GM03348 (cell line): ENCODE measurements at regions not wholly inside any gene's neighbourhood (a gene's known extent, or its start where the extent isn't known, plus 50 kb on each side); places are given as distances from the start of the nearest gene placed in this dataset.

Experiments
- DNase-seq: peaks from one replicate; pipeline ENCODE4 v3.0.0; 2012; ENCODE audit warnings: low spot score

DNA sequence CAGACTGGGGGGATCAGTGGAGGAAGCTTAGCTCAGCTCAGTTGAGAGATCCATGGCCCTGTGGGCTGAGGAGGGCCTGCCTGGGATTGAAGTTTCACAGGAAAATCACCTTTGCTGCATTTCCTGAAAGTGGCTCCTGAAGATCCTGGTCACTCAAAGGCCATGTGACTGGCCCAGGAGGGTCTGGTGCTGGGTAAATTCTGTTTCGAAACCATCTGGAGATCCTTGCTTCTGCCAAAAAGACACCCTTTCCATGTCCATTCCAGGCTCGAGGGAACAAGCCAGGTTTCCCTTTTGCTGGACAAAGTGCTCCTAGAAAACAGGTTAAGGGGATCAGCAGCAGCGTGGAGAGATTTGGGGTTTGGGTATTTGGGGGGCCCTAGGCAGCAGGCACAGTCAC, 293.3 kb downstream of the ZNF536 start:
- no peak for DNase-seq

DNA sequence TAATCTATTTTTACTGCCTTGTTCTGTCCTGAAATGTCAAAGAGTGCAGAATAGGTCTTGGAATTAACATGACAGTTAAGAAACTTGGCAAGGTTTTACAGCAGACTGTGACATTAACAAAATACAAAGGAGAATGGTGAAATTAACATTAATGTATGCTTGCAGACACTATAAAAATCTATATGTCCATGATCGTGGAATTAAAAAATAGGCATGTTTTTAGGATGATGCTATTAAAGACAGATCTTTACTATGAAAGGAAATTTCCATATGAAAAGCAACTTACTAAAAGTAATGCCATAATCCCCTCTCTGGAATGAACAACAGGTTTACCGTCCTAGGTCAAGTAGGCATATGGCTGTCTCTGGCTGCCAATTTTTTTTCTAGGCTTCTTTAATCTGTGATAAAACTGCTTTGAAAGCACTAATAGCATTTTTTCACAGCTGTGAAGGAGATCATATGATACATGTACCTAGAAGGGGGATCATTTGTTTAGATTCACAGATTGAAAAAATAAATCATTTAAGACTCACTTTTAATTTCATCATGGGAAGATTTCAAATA, 291.5 kb downstream of the ZNF536 start:
- DNase-seq, result no peak

DNA sequence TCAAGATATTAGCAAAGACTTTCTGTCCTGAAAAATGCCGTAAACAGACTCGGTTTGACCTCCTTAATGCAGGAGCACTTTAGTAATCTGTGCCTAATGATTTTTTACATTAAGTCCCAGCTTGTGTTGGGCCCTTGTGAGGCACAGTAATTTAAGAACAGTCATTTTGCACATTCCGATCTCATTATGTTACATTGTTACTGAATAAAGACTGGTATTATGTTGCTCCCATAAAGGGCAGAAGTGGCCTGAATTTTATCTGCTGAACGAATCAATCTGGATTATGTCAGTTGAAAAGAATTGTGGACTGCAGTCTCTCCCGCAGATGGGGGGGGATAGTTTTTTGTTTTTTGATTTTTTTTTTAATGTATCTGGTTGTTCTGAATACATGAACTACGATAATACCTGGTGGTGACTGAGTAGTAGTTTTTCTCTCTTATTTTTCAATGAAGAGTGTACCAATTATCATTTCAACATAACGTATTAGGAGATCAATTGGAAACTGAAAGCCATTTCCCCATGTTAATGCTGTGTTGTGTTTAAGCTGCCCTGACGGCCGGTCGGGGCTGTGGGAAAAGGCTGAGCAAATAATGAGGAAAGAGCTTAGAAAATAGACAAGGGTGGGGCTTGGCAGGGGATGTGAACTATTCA, 290.2 kb downstream of the ZNF536 start:
- peak; percentile 51 for DNase-seq

DNA sequence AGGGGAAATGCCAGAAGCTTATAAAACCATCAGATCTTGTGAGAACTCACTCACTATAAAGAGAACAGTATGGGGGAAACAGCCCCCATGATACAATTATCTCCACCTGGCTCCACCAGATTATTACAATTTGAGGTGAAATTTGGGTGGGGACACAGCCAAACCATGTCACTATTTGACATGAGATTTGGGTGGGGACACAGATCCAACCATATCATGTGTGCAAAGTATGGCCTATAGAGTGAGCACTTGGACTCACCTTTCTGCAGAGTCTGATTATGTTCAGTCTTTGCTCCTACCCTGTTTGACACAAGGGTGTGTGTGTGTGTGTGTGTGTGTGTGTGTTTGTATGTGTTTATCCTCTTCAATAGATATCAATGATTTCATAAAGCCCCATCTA, 287.5 kb downstream of the ZNF536 start:
- no peak for DNase-seq

DNA sequence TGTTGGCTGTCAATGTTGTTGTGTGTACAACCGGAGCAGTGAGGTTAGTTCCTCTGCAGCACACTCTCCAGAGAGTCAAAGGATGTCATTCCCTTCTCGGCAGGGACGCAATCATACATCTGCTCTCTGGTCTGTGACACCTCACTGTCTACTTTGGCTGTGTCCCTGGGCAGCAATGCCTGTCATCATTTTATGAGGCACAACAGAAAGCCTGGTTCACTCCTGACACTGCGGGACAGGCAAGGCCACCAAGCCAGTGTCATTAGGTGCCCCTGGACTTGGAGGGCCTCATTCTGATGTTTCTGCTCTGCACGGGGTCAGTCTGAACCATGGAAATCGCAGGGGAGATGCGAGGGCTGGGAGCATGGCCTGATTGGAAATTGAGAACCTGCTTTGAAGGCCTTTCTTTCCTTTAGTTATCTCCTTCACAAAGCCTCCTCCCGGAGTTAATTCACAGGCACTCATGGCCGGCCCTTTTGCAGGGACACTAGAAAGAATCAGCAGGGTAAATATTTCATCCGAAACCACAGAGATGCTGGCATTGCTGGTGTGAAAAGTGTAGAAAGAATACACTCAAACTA, 284.4 kb downstream of the ZNF536 start:
- no peak for DNase-seq

DNA sequence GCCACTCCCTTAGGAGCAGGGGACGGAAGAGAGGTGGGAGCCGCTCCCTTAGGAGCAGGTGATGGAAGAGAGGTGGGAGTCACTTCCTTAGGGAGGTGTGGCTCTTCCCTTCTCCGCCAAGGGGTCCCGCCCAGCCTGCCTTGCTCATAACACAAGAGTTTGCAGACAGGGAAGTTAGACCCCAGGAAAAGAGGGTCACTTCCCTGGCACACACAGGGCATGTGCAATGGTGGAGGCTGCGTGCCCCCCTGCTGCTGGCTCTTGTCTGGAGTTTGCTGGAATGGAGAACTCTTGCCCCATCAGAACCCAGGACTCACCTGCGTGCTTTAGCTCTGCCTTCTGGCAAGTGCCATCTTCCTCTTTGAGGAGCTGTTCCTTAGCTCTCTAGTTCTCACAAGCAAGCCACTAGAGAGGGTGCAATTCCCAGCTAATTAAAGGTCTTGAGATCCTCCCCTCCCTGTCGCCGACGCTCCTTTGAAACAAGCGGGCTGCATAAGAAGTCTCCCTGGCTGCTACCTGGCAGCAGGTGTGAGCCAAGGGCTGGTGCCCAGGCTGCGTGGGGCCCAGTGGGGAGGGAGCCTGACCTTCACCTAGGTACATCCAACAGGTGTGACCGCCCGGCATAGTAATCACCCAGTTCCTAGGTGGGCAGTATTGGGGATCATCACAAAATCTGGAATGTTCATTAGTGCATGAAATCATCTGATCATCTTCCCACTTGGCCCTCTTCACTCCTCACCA, 281.6 kb downstream of the ZNF536 start:
- DNase-seq, result no peak

DNA sequence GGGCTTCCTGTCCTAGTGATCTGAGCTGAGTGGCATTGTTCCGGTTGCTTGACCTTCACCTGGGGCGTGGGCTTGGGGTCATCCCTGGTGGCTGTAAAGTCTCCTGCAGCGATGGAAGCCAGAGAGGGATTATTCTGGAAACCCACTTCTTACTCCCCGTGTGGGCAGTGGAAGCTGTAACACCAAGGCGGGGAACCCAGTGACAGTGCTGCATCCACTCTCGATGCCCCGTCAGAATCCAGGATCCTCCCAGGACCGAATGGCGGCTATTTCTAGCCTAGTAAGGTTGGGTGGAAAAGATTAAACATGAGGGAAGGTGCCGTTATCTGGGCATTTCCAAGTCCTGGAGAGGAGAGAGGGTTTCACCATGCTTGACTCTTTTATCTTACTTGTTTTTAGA, 280.6 kb downstream of the ZNF536 start:
- DNase-seq, result no peak

DNA sequence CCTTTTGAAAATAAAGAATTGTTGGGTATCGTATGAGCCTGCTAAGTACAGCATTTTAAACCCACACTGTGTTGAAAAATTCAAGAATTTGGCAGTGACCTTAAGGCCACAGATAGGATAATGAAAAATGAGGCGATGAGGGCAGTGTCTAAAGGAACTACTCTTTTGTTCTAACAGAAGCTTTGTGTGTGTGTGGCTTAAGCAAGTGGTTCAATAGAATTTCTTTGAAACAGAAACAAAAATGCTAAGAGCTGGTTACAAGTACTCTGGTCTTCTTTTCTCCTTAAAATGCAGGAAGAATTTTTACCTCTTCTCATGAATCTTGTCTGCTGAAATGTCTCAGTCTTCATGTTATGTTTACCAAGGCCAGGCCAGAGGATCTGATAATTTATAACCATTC, 279.5 kb downstream of the ZNF536 start:
- DNase-seq, result no peak

DNA sequence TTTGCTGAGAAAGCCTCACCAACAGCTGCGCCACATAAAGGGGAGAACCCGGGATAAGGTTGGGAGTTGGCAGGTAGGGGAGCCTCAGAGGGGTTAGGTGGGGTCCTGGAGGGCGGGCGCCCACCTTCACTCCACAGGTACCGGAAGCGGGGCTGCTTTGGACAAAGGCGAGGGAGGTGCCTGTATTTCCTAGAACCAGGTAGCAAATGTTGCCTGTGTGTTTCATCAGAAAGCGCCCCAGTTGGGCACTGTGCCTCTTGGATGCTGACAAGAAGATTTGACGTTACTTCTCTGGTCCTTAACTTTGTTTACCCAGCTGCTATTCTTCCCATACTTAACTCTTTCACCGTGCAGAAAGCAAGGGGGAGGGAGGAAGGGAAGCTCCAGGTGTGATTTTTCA, 278.9 kb downstream of the ZNF536 start:
- no peak for DNase-seq

DNA sequence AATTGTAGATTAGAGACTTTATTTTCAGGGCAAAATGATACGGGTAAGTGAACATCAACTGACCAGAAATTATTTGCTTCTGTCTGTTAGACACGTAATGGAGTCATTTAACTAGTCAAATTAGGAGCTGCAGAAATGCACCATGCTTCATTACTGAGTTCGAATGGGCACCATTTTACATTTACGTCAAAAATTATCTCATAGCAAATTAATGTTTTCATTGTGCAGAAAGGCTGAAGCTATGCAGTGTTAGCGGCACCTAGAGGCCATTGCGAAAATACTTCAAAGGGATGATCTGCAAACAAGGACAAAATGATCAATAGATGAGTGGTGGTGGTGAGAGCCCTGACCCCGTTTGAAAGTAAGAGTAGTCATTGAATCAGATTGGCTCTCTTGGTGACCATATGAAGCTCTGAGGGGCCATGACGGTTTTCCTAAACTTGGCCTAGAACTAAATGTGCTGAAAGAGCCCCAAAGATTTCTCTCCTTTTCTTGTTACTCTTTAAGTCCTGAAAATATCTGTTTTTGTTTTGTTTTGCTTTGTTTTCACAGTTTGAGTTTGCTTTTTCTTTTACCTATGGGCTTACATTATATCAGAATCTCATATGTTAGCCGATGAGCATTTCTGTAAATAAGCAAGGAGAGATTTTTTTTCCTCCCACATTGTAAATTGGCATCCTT, 277.9 kb downstream of the ZNF536 start:
- peak; percentile 77 for DNase-seq

DNA sequence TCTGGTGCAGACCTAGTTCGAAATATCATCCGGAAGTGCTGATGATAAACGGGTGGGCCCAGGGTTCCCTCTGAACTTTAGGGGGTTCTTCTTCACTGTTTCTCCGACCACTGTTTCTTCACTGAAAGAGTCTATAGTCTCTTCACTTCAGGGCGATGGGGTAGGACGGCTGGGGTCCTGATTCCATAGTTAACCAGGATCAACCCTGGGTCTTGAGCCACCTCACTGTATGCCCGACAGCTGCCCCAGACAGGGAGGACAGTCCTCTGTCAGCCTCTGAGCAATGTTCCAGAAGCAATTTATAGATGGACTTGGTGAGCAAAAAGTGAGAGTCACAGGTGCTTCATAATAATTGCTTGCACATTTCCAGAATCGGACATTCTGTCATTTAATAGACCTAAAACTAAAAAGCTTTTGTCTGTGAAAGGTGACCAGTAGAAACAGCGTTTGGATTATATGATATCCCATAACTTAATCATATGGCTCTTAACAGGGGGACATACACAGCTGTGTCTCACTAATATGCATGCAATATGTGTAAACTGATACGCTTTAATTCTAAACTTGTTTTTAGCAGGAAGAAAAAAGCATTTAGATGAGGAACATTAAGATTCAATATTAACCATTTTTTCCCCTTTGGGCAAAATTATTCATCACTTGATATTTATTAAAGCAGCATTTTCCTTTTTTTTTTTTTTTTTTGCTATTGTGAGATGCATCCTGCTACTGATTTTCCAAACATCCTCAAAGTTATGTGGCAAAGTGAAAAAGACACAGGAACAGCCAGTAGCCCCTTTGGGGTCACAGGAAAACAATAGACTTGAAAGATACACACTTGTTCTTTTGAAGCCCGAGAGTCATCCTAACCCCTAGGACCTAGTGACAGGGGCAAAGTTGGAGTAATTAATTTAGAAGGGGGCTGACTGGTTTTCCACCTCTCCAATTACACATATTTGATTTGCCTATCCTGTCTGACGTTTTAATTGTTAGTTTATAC, 277.0 kb downstream of the ZNF536 start:
- no peak for DNase-seq

DNA sequence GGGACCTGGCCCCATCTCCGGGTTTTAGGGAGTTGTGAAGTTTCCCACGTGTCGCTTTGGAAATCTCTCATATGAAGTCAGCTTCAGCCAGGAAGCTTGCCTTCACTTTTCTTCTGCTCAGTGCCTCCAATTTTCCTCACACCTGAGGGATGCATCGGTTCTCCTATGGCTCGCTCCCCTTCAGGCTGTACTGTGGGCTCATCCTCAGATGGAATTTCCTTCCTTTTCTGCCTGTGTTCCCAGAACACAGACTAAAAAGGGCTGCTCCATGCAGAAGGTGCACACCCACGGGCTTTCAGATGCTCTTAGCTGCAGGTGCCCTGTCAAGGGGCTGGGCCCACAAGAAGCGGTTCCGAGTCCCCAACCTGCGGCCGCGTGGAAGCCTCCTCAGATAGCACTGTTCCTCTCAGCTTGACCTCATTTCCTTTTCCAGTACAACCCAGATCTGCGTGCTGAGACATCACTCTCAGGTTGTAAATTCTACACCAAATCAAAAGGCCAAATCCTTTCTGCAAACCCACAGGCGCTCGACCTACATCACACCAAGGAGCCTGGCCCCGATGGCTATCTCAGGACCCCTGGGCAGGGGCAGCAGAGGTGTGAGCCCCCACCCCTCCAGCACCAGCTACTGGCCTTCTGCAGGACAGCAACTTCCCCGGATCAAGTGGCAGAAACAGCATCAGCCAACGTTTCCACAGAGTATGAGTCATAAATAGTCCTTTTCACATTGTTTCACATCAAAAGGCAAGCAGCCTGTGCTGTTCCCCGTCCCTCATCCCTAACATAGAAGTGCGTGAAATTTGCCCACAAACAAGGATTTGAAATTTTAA, 275.9 kb downstream of the ZNF536 start:
- peak; percentile 53 for DNase-seq

DNA sequence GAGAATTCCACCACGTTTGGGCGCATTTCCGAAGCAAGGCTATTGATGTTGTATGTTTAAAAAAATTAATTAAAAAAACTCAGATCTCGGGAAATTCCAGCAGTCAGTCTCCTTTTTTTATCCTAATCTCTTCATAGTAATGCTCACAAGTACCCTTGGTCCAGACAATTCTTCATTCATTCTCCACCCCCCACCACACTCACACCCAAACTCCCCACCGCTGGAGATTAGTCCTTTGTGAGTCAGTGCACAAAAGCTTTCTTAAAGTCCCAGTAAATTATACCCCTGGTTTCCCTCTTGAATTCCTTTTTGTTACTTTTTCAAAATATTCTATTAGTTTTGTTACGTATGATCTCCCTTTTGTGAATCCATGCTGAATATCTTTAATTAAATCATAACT, 274.6 kb downstream of the ZNF536 start:
- no peak for DNase-seq

DNA sequence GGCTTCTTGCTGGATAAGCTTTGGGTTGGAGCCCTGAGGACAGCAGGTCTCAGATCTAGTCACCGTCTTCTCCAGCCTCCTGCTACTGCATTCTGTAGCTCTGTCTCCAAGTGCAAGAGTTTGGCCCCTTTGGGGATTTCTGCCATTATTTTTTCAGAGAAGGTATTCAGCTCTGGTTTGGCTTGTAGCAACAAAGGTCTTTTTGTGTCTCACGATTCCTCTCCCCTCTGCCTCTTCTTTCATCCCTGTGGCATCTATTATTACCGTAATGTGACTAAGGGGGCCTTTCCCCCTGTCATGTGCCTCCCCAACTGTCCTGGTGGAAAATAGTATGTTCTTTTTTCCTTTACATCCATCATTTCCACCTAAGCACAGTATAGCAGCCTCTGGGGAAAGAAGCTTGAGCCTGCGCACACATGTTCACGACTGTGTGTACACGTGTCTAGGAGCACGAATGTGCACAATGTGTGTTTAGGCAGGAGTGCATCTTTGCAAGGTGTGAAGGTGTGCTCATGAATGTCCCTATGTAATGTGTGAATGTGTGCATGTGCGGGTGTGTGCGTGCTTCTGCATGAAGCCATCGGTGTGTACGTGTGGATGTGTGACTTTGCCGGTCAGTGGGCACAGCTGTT, 273.9 kb downstream of the ZNF536 start:
- DNase-seq, result no peak

DNA sequence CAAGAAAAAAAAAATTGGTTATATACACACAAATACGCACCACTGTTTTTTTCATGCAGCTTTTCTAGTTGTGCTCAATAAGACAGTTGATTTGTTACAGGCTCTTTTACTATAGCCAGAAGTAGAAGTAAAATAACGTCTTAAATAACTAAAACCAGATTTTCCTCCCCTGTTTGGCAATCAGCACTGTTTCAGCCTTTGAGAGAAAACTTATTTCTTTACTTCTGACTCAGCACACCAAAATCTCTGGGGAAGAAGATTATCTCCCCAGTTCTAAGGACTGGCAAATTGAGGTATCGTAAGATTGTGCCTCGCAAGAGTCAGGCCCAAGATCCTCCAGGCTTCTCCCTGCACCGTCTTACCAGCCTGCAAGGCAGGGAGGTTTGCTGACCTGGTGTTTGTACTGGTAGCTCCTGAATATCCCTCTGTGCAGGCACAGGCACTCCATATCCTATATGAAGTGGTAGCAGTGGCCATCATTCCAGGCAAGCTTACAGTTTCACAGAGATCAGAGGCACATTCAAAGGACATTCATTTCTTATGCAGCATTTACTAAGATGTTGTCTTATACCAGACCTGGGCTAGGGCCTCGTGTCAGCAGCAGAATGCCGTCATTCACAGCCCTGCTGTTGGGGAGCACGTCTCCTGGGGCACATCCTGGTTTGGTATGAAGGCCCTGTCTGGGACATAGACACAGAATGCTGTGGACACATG, 268.2 kb downstream of the ZNF536 start:
- peak; percentile 57 for DNase-seq

DNA sequence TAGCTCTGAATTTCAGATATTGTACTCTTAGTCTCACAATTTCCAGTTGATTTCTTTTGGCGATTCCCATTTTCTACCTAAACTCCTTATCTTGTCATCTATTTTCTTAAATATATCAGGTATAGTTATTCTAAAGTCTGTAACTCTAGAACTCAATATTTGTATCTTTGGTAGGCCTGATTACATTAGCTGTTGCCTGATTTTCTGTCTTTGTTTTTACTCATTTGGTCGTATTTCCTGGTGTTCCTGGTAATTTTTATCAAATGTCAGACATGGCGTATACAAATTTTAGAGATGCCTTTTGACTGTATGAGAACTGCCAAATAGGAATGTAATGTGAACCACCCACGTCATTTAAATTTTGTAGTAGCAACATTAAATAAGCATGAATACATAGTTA, 266.7 kb downstream of the ZNF536 start:
- no peak for DNase-seq

DNA sequence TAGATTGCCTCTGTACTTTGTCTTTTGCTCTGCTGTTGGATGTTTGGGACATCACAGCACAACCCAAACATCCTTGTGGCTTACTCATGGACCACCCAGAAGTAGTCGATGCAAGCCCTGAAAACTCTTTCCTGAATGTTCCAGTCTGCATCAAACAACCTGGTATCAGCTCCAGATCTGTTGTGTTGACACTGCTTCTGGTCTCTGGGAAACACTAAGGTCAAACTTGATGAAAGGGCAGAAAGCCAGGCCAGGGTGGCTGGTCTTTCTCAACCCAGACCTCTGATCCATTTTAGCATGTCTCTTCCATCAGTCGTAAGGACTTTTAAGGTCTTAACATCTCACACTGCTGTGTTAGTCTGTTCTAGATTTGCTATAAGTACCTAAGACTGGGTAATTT, 265.7 kb downstream of the ZNF536 start:
- DNase-seq, result no peak

DNA sequence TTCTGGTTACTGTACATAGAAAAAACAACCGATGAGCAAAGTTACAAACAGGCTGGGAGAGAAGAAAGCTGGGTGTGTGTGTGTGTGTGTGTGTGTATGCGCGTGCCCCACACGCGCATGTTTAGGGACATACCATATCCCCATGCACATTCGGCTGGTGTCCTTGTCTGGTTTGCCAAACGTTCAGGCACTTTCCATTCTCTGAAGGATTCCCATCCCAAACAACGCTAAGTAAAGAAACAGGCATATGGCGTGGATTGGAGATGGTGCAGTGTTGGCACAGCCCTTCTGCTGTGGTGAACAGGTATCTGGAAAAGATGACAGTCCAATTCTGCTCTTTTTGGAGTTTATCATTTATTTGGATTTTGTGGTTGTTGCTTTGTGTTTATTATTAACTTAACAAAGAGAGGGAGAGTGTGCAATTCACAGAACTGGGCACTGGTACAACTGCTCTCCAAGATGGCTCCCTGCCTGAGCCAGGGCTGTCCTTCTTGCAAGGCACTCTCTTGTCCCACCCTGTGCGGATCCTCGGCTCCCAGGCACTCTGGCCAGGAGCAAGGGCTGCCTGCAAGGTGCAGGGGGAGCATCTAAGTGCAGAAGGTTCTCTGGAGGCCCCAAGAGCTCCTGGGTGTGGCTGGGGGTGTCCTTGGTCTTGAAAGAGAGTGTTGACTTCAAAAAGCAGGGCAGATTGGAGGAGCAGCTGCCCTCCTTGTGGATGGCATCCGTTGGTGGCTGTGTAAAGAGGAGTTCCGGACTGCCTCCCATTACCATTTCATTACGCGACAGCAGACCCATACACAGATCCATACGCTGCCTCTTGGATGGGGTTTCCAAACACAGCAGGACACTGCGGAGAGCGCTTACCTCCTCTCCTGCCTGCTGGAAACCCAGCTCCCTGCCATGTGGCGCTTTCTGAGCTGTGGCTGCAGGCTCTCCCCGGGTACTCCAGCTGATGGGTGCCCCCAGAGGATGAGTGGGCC, 263.1 kb downstream of the ZNF536 start:
- no peak for DNase-seq
